SKM-1 treated with dmso at 0.1 percent for 144 hours (cell line): ENCODE measurements at regions not wholly inside any gene's neighbourhood (a gene's known extent, or its start where the extent isn't known, plus 50 kb on each side); places are given as distances from the start of the nearest gene placed in this dataset.
A peak's percentile ranks its signal among the peaks of the same experiment; 100 is the strongest.
"Not testable (repeated sequence)": the region's sequence is repeated elsewhere in the genome, so short reads cannot be mapped to it uniquely, and the experiment has no call there.

ENCODE experiments used
- DNase-seq: peaks from one replicate; lab custom pipeline; 2025; ENCODE audit not compliant: unreplicated experiment; lab: John Stamatoyannopoulos, UW

DNA sequence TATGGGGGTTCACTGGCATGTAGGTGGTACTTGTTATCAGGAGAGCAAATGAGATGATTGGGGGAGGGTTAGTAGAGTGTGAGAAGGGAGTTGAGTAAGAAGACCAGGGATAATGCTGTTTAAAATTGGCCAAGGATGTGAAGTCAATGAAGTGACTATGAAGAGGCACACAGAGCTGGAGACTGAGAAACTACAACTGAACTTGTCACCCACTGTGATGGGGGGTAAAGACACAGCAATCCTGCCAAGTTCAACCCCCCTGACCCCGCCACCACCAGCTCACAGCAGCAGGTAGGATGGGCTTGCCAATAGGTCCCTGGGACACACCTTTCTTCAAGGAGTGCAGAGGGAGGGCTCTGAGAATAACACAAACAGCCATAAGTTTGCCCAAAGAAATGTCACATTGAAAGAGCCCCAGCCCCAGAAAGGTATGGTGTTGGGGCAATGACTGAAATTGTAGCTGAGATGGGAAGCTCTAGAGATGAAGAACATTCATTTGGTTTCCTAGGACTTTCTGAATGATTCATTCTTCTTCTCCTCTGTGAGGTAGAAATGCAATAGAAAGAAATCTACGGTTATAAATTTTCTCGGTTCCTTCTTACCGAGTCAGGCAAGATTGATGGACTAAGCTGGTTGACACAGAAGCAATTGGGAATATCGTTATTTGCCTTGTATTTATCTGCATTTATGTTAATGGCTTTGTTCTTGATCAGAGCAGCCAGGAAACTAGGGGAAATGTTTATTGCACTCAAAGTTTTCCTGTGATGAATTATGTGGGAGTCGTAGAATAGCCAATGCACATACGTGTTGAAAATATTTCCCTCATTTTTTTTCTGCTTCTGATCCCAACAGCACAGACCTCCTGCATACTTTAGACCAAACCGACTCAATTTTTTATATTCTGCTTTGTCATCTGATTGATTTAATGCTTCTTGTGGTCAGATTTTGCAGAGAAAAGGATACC, 595.2 kb upstream of the CDH11 start:
- DNase-seq, result no peak

DNA sequence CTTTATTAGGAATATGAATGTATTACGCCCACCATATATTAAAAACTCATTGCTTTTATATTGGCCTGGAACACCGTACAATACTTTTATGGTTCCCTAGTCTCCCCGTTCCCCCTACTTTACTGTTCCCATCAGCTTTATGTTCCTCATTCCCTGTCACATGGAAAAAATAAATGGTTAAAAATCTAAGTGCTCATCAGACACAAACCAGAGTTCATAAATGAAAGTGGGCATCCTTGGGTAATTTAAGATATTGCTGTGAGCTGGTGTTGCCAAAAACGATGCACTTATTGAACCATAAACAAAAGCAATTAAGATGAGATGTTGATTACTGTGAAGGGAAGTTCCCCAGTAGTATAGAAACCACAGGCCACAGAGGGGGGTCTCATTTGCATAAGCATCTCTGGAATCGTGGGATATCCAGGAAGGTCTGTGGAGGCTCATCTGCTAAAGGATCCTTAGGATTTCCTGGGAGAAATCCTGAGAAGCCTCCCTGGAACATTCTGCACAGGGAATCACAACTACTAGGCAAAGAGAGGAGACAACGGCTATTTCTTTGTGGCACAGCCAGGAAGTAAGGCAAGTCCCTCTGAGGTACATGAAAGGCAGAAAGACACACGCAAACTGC, 591.4 kb upstream of the CDH11 start:
- DNase-seq, result no peak

DNA sequence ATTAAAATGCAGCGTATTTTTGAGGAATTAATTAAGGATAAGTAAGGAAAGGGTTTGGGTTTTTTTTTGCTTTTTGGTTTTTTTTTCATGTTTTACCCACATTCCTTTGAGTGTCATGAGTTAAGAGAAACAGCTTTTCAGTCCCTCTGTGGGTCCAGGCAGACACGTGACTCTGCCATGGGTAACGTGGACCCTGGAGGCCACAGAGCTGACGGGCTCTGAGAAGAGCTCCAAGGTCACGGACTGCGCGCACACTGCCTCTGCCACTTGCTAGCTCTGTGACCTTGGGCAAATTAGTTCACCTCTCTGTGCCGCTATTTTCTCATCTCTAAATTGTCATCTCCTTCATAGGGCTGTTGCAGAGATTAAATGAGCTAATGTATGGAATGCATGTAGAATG, 588.2 kb upstream of the CDH11 start:
- no peak for DNase-seq

DNA sequence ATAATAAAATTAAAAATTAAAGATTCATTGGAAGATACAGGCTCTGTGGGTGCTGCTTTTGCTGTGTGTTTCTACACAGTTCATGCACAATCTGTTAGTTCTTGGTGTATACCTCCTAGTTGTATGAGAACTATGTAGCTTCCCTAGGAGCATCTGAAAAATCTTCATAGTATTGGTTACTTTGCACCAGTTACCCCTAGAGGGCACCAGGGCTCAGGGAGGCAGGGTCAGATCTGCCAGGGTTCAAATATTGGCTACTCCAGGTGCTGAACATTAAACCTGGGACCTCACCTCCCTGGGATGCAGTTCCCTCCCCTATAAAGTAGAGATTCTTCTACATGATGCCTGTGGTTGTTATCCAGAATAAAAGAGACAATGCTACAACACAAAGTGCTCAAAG, 583.0 kb upstream of the CDH11 start:
- DNase-seq, result peak; percentile 12

DNA sequence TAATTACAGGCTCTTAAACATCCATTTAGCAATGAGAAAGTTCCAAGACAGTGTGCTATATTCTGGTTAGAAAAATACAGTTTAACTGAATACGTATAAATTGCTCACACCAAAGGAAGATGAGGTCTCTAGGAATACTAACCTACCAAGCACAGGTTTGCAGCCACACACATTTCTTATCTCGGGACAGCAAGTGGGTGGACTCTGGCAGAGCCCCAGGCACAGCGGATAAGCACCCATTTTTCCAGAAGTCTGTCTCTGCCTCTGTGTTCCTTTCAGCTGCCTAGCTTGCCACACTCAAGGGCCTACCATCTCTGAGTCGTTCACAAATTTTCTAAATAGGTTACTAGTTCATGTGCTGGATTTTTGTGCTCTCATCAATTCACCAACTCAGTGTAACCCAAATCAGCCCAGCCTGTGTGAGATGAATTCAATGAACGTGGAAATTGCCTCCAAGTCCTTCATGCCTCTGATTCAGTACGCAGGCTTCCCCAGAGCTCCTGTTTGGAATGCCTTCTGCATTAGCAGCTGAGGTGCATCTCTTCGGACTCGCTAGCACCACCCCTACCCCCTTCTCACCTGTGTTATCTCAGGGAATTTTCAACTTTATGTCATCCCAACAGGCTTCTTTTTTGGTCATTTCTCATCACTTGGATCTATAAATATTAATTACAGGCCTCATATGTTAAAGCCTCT, 581.0 kb upstream of the CDH11 start:
- DNase-seq, result no peak

DNA sequence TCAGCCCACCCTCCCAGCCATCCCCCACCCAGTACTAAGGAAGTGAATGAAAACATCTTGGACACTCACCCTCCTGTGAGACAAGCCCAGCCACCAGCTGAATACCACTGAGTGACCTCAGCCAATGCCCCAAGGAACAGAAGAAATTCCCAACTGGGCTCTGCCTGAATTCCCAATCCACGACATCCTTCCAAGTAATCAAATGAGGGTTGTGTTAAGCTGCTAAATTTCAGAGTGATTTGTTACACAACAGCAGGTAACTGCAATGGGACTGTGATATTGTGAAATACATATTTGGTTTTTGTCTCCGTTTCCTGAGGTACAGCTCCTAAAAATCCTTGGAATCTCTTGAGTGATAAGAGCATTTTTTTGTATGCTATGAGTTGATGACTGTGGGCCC, 578.7 kb upstream of the CDH11 start:
- no peak for DNase-seq

DNA sequence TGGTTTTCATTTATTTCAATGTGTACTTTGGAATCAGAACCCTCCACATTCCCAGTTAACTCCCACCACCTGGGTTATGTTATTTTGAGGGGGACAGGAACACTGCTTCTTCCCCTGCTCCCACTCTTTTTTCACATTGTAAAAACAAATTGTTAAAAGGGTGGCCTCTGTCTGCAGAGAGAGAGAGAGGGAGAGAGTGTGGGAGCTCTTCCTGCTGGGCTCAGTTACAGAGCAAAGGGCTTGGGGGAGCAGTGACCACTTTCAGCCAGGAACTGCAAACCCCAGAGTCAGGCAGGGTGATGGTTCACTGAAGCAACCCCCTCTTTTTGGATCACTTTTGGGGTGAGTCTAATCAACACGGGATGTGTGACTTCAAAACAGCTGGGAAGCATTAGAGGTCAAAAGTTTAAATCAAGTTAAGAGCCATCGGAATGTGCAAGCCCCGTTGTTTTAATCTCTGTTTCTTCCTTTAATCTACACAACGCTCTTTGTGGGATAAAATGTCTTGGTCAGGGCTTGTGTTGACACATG, 577.0 kb upstream of the CDH11 start:
- DNase-seq, result no peak

DNA sequence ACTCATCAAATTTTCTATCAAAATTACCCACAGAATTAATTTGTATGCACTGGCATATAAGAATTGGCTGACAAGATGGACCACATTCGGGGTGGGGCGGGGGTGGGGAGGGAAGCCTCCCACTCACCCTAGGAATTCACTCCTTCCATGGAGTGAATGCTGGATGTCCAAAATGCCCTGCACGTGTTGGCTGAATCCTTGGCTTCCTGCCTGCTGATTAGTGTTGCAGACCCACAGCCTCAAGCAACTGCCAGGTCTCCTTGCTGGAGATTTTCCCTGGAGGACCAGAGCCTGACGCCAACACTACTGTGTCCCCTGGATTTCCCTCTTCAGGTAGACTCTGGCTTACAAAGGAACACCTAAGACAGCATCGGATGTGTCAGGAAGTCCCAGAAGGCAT, 575.7 kb upstream of the CDH11 start:
- DNase-seq, result no peak

DNA sequence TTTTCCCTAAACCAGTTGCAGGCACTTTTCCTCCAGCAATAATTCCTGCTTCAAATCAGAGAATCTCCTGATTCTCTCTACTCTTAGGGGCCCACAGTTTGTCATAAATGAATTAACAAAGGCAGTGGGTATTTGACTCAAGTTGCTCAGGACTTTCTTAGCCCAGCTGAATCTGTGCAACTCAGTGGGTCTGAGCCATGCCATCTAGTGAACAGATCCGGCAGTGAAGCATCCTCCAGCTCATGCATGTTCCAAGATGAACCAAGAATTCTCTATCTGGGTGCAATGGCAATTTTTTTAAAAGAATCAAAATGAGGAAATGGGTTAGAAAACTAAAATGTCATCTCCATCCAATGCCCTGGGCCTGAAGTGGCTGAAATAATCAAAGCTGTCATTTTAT, 575.2 kb upstream of the CDH11 start:
- DNase-seq, result no peak

DNA sequence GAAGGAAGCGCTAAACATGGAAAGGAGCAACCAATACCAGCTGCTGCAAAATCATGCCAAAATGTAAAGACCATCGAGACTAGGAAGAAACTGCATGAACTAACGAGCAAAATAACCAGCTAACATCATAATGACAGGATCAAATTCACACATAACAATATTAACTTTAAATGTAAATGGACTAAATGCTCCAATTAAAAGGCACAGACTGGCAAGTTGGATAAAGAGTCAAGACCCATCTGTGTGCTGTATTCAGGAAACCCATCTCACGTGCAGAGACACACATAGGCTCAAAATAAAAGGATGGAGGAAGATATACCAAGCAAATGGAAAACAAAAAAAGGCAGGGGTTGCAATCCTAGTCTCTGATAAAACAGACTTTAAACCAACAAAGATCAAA, 570.0 kb upstream of the CDH11 start:
- not testable (repeated sequence) for DNase-seq

DNA sequence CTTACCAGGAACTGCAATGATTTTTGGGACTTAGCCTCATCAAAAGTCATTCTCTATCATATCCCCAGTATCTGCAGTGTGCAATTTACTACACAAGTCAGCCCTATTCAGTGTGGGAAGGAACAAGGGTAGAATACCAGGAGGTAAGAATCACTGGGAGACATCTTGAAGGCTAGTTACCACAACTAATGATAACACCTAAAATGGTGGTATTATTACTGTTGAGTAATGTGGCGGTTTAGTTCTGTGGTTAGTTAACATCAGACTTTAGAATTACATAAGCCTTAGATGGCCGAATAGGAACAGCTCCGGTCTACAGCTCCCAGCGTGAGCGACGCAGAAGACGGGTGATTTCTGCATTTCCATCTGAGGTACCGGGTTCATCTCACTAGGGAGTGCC, 567.9 kb upstream of the CDH11 start:
- DNase-seq, result peak; percentile 22

DNA sequence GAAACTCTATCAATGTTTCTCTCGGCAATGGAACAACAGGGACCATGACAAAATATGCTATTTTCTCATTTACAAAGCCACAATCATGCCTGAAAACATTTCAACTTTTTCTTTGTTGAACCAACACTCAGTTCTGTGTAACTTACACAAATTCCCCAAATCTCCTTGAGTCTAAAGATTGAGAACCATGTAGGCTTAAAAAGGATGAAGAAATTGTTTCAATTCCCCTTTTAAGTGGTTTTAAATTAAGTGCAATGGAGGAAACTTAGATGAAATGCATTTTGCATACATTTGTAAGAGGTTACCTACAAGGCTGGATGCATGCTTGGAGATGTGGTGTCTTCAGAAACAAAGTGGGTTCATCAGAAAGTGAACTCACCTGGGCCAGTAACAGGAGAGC, 566.4 kb upstream of the CDH11 start:
- DNase-seq, result no peak

DNA sequence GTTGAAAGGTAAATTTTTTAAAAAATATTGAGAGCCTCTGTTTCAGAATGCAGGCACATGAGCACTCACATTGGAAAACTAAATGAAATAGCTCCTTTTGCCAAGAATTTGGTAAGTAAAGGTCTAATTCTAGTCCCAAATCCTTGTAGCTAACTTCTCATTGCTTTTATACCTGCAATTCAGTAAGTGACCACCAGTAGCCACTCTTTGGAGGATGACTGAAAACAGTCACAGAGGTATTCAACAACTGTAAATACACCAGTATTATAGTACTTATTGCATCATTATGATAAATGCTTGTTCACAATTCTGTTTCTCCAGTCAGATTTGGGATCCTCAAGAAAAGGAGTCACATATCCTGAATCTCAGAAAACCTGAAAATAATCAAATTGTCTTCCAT, 562.4 kb upstream of the CDH11 start:
- DNase-seq, result no peak

DNA sequence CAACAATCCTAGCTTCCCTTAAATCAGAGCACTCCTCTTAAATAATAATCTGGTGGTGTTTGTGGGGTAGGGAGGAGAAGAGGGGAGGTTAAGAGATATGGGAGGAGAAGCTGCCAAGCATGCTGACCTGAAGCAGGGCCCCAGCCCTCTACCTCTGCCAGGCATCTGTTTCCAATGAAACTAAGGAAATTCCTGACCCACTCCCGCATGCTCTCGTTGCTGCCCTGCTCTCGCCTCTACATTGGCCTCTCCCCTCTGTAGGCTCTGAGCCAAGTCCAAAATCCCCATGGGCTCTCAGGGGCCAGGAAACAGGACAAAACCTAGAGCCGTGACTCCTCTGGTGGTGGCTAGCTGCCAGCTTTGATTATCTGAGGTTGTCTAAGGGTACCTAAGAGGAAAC, 559.5 kb upstream of the CDH11 start:
- DNase-seq, result no peak

DNA sequence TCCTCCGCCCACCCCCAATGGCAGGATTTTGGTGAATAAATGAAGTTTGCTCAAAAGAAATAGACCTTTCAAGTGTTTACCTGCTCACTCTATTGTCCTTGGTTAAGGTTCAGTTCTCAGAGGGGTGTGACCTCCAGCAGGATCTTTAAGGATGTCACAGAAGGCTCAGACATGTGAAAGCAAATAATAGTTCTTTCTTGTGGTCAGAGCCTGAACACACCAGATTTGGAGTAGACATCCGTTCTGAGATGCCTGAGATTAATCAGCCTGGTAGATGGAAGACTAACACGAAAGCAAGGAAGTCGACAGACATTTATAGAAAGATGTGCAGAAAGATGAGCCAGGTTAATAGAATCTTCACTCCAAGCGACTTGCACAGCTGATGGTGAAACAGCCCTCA, 557.9 kb upstream of the CDH11 start:
- no peak for DNase-seq

DNA sequence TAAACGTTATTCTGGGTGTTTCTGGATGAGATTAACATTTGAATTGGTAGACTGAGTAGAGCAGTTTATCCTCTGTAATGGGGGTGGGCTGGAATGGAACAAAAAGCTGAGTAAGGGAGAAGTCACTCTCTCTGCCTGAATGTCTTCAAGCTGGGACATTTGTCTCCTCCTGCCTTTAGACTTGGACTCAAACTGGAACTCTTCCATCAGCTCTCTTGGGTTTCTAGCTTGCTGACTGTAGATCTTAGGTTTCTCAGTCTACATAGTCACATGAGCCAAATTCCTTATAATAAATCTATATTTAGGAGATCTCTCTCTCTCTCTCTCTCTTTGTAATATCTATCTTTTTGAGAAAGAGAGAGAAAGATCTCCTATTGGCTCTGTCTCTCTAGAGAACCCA, 553.3 kb upstream of the CDH11 start:
- DNase-seq, result no peak

DNA sequence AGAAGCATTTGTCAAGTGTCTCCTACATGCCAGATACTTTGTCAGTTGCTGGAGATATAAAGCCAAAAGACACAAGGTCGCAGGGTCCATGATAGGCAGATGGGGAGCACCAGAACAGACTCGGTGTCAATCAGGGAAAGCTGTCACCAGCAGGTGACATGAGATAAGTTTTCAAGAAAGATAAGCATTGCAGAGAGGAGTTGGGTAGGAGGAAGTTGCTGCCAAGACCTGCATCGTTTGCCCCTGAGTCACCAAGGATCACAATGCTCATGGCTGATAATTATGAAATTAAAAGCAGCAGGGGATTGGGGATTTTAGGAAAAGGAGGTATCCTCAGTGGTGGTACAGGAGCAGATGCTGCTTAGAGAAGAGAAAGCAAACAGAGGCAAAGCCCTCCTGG, 551.1 kb upstream of the CDH11 start:
- DNase-seq, result no peak

DNA sequence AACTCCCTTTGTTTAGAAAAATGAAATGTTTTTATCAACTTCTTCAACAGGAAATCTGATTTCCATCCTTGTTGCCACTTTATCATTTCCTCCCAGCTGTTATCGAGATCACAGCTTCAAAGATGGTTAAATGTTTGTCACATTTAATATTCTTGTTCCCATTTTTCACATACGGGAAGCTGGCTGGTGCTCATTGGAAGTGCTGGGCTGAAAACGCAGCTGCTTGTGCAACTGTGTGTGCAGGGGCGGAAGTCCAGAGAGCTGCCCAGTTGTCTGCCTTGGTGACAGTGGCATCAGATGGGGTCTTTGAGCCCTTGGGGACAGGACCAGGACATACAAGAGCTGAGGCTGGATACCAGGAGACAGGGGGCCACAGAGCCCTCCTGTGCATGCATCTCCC, 549.2 kb upstream of the CDH11 start:
- DNase-seq, result no peak

DNA sequence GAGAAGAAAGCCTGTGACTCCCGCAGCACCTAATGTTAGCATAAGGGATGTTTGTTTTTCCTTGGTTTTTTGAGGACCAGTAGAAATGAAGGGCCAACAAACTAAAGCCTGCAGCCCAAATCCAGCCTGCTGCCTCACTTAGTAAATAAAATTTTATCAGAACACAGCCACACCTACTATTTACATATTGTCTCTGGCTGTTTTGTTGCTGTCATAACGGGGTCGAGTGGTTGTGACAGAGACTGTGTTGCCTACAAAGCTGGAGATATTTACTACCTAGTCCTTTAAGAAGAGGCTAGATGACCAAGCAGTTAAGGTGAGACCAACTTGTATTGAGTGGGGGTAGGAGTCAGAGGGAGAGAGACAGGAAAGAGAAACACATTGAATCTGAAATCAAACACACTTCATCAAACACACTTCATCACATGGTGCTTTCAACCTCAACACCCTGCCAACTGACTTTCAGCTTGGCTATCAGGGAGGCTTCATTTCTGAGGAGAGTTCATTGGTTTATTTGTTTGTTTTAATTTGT, 546.3 kb upstream of the CDH11 start:
- DNase-seq, result no peak

DNA sequence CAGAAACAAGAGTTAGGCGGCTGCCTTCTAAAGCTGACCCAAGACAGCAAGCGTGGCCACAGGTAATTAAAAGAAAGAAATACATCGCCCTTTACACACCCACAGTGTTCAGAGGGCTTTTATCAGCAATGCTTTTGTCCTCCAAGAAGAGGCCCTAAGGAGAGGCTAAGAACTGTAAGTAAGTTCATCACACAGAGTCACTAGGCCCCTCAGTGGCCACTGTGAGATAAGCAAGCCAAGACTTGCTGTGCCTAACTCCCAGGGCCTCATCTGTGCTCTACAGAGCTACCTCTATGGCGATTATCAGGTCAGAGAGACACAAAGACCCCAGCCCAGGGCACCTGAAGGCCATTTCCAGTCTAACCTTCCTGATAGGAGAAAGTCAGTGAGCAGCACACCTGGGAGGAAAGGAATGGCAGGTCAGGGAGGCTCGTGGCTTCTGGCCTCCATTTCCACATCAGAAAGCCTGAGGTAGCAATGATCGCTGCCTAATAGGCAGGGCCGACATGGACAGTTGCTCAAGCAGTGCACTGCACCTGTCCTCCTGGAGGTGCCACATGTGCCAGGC, 545.2 kb upstream of the CDH11 start:
- DNase-seq, result no peak
